ENCODE measurements at regions not wholly inside any gene's neighbourhood (a gene's known extent, or its start where the extent isn't known, plus 50 kb on each side); places are given as distances from the start of the nearest gene placed in this dataset.

- Histone ChIP-seq H3K36me3 (ENCODE audit: control insufficient read depth, insufficient read depth, low read length) (no peaks in the 10 kb centered on the region), H3K27me3 (ENCODE audit: control insufficient read depth, insufficient read depth, low read length) (no peaks in the 10 kb centered on the region), H3K4me3 (ENCODE audit: low read depth, low read length) (no peak overlapping the region)
- no peak for TF ChIP-seq CTCF (IDR thresholded peaks at IDR 0.05; ENCODE audit: insufficient read depth, low read length, severe bottlenecking)
- DNase-seq (ENCODE audit: low read depth) (no peak), FAIRE-seq (no peak)
Measured at GRCh38 chr13:77386880-77387606, 60.1 kb upstream of the MYCBP2 start.

- FAIRE-seq: no peak
- no peak overlapping the region for H3K4me3 ChIP-seq (ENCODE audit: low read depth, low read length)
- no peaks in the 10 kb centered on the region for H3K36me3 ChIP-seq (ENCODE audit: control insufficient read depth, insufficient read depth, low read length)
- no peaks in the 10 kb centered on the region for H3K27me3 ChIP-seq (ENCODE audit: control insufficient read depth, insufficient read depth, low read length)
- peak; percentile 9 for DNase-seq (ENCODE audit: low read depth)
- TF ChIP-seq CTCF (IDR thresholded peaks at IDR 0.05; ENCODE audit: insufficient read depth, low read length, severe bottlenecking): no peak
Measured at GRCh38 chr13:77386046-77386445, 59.2 kb upstream of the MYCBP2 start.

GRCh38 chr13:77384999-77385398, 58.1 kb upstream of the MYCBP2 start:
- no peak for TF ChIP-seq CTCF (IDR thresholded peaks at IDR 0.05; ENCODE audit: insufficient read depth, low read length, severe bottlenecking)
- Histone ChIP-seq H3K27me3 (ENCODE audit: control insufficient read depth, insufficient read depth, low read length) (no peaks in the 10 kb centered on the region), H3K36me3 (ENCODE audit: control insufficient read depth, insufficient read depth, low read length) (no peaks in the 10 kb centered on the region), H3K4me3 (ENCODE audit: low read depth, low read length) (no peak overlapping the region)
- DNase-seq (ENCODE audit: low read depth) (no peak), FAIRE-seq (no peak)

- H3K4me3 ChIP-seq (ENCODE audit: low read depth, low read length): no peak overlapping the region
- H3K27me3 ChIP-seq (ENCODE audit: control insufficient read depth, insufficient read depth, low read length): no peaks in the 10 kb centered on the region
- DNase-seq (ENCODE audit: low read depth) (no peak), FAIRE-seq (no peak)
- no peak for TF ChIP-seq CTCF (IDR thresholded peaks at IDR 0.05; ENCODE audit: insufficient read depth, low read length, severe bottlenecking)
- no peaks in the 10 kb centered on the region for H3K36me3 ChIP-seq (ENCODE audit: control insufficient read depth, insufficient read depth, low read length)
Measured at GRCh38 chr13:77383097-77383496, 56.2 kb upstream of the MYCBP2 start.

- no peak overlapping the region for H3K4me3 ChIP-seq (ENCODE audit: low read depth, low read length)
- no peaks in the 10 kb centered on the region for H3K27me3 ChIP-seq (ENCODE audit: control insufficient read depth, insufficient read depth, low read length)
- no peak for FAIRE-seq
- no peak for DNase-seq (ENCODE audit: low read depth)
- no peaks in the 10 kb centered on the region for H3K36me3 ChIP-seq (ENCODE audit: control insufficient read depth, insufficient read depth, low read length)
- TF ChIP-seq CTCF (IDR thresholded peaks at IDR 0.05; ENCODE audit: insufficient read depth, low read length, severe bottlenecking): no peak
Measured at GRCh38 chr13:77381059-77381458, 54.2 kb upstream of the MYCBP2 start.

- FAIRE-seq (no peak), DNase-seq (ENCODE audit: low read depth) (no peak)
- no peak for TF ChIP-seq CTCF (IDR thresholded peaks at IDR 0.05; ENCODE audit: insufficient read depth, low read length, severe bottlenecking)
- Histone ChIP-seq H3K27me3 (ENCODE audit: control insufficient read depth, insufficient read depth, low read length) (no peaks in the 10 kb centered on the region), H3K4me3 (ENCODE audit: low read depth, low read length) (no peak overlapping the region), H3K36me3 (ENCODE audit: control insufficient read depth, insufficient read depth, low read length) (no peaks in the 10 kb centered on the region)
Measured at GRCh38 chr13:77379508-77379907, 52.6 kb upstream of the MYCBP2 start.

Data from bronchial epithelial cell (primary cell).